HG03135 (cell line): ENCODE measurements at regions not wholly inside any gene's neighbourhood (a gene's known extent, or its start where the extent isn't known, plus 50 kb on each side); places are given as distances from the start of the nearest gene placed in this dataset.

Experiments
- ATAC-seq: cut with Tn5 transposase; IDR thresholded peaks from one replicate; pipeline ENCODE4 v1.9.1; 2021; ENCODE audit warnings: mild to moderate bottlenecking, moderate library complexity; ENCODE audit not compliant: unreplicated experiment

DNA sequence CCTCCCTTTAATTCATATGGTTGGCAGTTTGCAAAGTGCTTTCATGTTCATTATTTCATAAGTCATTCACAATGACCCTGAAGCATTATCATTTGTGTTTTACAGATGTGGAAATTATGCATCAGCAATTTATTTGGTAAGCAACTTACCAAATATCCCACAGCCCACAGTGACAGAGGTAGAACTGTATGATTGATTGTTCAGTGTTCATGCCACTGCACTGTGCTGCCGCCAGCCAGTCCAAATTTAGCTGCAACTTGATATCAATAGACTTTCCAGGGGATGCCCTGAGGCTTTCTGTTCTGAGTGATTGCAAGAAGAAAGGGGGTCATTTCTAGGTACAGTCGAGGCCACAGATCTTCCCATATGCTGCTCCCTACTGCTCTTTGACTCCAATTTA, 380.3 kb downstream of the PLPP3 start:
- no peak for ATAC-seq

- no peak for ATAC-seq
These were observed 381.4 kb downstream of the PLPP3 start for GRCh38 chr1:56197946-56198345.

DNA sequence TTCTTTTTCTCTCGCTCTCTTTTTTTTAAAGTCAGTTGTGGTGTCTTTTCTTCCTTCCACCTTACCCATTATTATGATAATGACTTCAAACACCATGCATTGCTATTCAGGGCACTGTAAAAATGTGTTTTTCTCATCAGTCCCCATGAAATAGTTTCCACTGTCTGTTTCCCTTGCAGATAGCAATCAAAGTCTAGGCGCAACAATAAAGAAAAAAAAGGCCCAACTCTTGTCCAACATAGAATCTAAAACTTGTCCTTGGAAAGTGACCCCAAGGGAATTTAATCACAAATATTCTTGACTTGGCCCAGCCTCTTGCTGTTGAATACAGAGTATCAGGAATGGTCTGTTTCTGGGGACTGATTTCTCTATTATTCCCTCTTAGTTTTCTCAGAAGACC, 382.5 kb downstream of the PLPP3 start:
- ATAC-seq: no peak

GRCh38 chr1:56194701-56195300, 384.6 kb downstream of the PLPP3 start:
- ATAC-seq: no peak

DNA sequence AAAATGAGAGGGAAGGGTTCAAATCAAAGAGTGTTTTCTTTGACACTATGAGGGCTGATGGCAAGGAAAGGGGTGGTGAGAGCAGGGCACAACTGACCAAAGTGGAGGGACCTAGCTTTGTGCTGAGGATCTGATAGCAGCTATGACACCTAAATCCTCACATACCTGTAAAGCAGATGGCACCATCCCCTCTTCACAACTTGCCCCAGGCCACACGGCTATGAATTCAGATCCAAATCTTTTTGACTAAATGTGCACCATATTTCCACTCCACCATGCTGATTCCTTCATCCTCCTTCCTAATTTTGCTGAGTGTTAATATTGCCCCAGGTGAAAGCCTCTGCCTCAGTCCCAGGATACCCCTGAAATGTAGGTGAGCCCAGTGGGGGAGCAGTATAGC, 385.7 kb downstream of the PLPP3 start:
- ATAC-seq: no peak

DNA sequence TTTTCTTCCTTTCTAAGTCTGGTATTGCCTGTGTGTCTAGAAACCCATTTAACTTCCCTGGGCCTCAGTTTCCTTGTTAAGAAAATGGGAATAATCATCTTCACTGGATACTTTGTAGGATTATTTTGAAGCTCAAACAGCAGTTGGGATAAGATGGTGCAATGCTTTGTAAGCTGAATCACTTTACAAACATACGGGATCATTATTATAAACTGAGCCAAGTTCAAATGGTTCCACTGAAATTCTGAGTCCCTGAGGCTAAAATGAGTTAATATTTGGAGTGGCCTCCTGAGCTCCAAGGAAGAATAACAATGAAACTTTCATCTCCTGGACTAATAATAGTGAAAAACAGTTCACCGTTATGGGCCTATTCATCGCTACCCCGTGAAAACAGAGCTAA, 388.0 kb downstream of the PLPP3 start:
- ATAC-seq: no peak

DNA sequence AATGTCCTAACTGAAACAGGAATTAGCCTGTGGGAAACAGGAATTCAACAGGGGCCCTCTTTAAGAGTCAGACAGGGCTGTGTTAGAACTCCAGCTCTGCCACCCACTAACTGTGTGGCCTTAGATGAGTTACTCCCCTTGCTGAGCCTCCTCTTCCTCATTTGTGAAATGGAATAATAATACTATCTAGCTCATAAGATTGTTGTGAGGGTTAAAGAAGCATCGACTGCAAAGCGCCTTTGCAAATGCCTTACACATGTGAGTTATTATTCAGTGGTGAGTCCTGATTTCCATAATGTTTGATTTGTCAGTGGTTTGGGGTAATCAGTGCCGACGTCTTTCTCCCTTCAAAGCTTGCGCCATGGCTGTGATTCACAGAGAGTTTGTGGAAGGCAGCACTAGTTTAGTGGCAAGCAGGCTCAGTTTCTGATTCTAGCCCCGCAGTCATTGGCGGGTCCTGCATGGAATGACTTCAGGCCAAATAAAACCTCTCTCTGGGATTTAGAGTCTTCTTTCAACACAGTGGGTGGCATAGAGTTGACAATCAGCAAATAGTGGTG, 388.5 kb downstream of the PLPP3 start:
- no peak for ATAC-seq

DNA sequence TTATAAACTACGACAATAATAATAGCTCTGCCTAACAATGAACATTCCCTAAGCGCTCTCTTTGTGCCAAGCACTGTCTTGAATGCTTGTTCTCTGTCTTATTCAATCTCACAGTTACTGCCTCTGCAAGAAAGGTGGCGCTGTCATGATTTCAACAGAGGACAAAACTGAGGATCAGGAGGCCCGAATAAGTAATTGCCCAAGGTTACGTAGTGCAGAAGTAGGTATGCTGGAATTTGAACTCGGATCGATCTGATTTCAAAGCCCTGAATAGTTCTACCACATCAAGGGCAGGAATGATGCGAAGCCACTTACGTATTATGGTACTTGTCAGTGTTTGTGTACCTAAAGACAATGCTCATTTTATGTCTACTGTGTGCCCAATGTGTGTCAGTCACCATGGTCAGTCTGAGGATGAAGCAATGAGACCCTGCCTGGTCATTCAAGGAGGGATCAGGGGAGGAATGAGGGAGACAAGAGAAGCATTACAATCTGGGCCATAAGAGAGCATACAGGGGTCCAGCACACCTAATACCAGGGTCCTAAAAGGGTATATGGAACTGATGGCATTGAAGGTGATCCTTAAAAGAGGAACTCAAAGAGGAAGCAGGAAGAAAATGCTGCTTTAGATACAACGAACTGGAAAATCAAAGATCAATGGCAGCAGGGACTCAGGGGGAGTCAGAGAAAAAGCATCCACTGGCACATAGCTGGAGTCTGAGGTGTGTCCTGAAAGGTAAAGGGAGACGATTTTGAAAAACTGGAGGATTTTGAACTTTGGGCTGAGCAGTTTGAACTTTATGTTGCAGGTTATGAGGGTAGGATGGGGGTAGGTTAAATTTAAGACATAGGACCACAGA, 389.2 kb downstream of the PLPP3 start:
- ATAC-seq: no peak

DNA sequence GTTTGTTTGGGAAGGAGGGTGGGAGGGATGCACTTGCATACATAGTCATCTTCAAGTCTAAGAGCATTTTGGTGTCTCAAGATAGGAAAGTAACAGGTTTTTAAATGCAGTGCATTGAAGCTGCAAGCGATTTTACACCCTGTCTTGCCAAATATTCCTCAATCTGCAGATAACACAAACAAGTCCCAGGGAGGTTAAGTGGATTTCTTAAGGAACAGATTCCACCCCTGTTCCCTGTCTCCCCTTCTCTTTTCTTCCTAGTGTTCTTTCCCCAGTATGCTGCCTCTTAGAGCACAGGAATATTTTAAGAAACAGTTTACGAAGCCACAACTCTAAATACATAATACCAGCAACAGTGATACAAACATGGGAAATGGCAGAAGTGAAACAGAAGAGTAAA, 389.9 kb downstream of the PLPP3 start:
- no peak for ATAC-seq

DNA sequence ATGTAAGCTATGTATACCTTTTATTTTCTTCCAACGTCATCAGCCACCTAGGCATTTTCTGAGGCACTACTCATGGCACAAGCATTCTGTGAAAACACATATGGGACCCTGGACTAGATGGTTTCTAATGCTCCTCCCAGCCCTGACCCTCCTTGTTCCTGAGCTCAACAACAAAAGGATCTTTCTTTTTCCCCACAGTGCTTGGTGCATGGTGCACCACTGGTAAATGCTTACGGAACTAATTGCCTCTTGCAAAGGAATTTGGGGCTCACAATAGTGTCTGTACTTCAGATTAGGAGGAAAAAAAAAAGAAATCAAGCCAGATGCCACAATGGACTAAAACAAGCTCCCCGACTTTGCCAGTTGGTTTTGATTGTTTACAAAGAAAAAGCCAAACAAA, 390.5 kb downstream of the PLPP3 start:
- no peak for ATAC-seq

DNA sequence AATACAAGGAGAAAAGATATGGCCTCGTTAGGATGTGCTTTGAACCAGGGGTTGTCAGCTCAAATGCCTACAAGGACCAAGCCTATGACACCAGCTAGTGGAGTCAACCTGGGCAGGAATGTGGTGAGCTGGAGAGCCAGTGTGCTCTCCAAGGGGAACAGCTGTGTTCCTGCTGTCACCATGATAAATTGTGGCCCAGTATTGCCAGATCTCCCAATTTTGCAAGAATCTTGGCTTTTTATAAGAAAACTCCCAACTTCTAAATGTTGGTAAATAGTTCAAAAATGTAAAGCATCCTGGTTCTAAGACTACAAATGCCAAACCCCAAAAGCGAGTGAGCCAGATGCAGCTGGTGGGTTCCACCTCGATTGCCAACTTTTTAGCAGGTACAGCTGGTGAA, 391.1 kb downstream of the PLPP3 start:
- no peak for ATAC-seq

DNA sequence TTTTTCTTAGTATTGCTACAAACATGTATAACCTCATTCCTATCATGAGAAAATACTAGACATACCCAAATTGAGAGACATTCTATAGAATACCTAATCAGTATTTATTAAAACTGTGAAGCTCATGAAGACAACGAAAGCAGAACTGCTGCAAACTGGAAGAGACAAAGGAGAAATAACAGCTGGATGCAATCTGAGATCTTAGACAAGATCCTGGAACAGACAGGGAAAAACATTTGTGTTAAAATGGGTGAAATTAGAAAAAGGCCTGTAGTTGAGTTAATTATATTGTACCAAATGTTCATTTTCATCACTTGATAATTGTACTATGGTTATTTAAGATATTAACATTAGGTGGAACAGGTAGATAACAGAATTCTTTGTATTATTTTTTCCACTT, 392.0 kb downstream of the PLPP3 start:
- ATAC-seq: no peak

GRCh38 chr1:56185493-56185892, 393.9 kb downstream of the PLPP3 start:
- ATAC-seq: no peak

DNA sequence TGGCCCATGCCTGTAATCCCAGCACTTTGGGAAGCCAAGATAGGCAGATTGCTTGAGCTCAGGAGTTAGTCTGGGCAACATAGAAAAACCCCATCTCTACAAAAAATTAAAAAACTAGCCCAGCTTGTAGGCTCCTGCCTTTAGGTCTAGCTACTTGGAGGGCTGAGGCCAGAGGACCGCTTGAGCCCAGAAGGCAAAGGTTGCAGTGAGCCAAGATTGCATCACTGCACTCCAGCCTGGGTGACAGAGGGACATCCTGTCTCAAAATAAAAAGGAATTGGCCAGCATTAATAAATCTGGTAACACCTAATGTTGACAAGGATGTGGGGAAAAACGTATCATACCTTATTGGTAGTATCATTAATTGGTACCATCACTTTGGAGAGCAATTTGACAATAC, 396.2 kb downstream of the PLPP3 start:
- no peak for ATAC-seq

DNA sequence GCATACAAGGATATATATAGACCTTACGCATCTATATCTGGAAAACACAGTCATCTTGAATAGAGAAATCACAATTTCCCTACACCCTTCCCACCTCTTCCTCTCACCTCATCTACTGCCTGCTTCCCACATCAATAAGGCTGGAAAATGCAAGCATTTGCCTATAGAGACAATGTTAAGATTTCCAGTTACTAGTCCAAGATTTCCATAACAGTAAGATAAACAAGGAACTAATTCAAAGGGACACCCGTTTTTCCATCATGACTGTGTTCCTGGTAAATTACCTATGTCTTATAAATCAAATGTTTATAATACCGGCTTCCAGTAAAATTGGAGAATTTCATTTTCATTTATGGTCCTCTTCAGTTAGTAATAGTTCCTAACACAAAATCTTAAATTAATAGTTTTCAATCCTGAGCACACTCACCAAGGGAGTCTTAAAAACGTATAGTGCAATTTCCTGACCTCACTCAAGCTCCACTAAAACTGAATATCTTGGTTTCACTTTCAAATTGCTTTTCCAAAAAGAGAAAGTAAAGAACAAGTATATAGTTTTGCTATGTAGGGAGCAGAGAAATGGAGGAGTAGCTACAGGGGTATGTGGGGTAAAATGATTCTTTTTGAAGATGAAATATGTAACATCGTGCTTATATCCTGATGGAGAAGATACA, 398.7 kb downstream of the PLPP3 start:
- no peak for ATAC-seq

- no peak for ATAC-seq
These were observed 399.8 kb downstream of the PLPP3 start for GRCh38 chr1:56179543-56179942.

DNA sequence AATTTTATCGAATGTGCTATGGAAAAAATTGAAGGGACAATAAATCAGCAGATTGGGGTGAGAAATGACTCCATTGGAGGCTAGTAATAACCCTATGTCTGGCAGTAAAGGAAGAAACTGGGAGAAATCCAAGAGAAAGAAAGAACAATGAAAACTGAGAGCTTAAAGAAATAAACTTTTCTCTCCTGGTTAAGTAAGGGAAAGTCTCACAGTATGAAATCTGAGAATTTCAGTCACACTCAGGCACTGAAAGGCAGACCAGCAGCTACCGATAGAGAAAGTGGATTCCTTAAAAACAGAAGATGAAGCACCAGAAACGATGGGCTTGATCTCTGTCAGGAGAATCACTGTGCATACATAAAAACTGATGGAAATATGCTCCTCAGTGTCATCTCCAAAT, 404.2 kb downstream of the PLPP3 start:
- ATAC-seq: no peak

DNA sequence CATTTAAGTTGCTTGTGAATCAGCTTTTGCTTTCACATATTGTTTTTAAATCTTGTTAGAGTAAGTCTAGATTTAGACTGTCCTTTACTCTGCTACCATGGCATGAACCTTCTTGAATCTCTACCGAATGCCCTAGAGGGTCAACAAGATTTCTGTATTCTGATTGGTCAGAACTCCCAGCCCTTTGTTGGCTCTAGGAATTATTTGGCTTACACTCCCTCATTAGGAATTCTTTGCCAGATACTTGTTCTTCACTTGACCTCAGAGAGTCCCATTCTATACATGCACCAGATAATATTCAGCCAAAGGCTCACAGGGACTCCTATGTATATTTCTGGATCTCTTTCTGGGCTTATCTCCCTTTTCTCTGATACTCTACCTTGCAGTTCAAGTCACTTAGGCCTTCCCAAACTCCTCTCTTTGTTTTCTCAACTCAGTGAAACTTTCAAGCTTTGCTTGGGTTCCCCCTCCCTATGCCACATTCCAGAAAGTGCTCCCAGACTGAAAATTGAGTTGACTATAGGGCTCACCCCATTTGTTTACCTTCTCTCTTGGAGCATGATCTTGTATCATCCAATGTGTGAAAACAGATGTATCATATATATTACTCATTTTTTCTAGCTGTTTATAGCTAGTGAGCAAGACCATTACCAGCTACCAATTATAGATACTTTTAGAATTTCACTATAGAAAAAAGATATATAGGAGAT, 405.0 kb downstream of the PLPP3 start:
- ATAC-seq: no peak

DNA sequence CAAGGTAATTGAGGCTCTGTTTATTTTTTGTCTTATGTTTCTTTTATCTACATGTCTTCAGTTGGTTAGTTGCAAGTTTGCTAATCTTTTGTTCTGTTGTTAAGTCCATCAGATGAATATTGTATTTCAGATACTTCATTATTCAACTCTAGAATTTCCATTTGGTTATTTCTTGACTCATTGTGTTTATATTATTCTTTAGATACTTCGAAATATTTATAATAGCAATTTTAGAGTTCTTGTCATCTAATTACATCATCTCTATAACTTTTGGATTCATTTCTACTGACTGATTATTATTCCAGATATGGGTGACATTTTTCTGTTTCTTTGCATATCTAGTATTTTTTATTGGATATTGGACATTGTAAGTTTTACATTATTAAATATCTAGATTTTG, 405.6 kb downstream of the PLPP3 start:
- ATAC-seq: no peak

DNA sequence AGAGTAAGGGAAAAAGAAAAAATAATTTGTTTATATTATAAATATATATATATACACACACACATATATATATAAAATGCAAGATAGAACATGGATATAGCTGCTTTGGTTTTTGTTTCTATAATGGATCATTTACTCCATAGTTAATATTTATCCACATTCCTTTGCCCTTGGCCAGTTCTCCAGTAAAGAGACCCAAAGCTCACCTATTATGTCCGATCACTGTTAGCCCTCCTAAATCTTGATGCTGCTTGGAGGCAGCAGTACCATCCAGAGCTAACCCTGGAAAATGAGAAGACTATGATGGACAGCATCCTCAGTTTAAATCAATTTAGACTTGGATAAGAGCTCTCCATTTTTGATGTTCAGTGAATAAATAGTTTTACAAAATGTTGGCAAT, 407.7 kb downstream of the PLPP3 start:
- ATAC-seq: no peak

DNA sequence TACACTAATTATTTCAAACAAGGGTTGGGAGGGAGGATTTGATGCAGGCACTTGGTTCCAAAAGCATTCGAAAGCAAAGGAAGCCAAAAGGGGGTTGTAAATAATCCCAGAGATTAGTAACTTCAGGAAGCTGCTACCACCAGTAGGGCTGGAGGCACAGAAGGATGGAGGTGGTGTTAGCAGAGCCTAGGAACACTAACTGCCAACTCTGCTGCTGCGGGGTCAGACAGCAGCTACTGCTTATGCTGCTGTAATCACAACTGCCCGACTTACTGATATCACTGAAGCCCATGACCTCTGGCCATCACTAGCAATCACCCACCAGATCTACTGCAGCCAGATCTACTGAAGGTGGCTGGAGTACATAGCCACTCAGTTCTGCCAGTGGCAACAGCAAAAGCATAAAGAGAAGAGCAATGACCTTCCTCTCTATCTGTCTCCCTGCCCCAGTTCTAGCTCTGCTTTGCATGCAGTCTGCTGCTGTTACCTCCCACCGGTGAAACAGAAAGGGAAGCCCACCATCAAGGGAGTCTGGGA, 408.5 kb downstream of the PLPP3 start:
- no peak for ATAC-seq
